ENCODE measurements at regions not wholly inside any gene's neighbourhood (a gene's known extent, or its start where the extent isn't known, plus 50 kb on each side); places are given as distances from the start of the nearest gene placed in this dataset.
"Not testable (repeated sequence)": the region's sequence is repeated elsewhere in the genome, so short reads cannot be mapped to it uniquely, and the experiment has no call there.

DNA sequence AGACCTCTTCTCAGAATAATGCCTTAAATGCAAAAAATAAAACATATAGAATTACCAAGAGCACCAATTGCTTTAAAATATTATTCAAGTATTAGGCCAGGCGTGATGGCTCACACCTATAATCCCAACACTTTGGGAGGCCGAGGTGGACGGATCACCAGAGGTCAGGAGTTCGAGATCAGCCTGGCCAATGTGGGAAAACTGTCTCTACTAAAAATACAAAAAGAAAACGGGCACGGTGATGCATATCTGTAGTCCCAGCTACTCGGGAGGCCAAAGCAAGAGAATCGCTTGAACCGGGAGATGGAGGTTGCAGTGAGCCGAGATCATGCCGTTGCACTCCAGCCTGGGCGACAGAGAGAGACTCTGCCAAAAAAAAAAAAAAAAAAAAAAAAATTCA is 55.4 kb upstream of the RAB6C start:
- DNase-seq = not testable (repeated sequence)

DNA sequence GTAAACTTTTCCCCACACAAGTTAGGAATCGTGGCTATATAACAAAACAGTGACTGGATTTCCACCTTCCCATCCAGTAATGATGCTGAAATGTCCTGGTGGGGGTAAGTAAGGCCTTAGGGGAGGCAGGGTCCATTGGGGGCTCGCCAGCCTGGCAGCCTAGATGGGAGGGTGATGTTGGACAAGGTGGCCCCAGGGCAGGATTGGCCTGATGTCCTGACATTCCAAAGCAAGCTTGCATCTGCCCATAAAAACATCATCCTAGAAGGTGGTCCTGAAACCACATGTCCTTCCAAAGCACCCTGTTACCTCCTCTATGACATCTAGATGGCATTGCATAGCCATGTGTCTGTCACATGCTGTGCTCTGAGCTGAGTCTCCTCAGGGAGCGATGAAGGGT is 54.1 kb upstream of the RAB6C start:
- no peak for DNase-seq

DNA sequence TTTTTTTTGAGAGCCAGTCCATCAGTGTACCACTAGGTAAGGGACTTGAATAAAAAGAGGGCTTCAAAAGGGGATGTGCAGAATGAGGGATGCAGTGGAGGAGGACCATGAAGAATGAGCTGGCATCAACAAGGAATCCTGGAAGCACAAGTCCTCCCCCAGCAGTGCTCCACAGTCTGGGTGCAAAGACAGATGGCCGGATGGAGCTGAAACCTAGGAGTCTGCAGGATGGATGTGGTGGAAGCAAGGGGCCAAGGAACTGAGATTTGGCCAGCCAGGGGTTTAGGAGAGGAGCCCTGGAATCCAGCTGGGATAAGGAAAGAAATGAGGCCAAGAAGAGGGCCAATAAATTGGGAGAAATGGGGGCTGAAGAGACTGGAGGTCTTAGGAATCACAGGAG is 51.8 kb upstream of the RAB6C start:
- no peak for DNase-seq

DNA sequence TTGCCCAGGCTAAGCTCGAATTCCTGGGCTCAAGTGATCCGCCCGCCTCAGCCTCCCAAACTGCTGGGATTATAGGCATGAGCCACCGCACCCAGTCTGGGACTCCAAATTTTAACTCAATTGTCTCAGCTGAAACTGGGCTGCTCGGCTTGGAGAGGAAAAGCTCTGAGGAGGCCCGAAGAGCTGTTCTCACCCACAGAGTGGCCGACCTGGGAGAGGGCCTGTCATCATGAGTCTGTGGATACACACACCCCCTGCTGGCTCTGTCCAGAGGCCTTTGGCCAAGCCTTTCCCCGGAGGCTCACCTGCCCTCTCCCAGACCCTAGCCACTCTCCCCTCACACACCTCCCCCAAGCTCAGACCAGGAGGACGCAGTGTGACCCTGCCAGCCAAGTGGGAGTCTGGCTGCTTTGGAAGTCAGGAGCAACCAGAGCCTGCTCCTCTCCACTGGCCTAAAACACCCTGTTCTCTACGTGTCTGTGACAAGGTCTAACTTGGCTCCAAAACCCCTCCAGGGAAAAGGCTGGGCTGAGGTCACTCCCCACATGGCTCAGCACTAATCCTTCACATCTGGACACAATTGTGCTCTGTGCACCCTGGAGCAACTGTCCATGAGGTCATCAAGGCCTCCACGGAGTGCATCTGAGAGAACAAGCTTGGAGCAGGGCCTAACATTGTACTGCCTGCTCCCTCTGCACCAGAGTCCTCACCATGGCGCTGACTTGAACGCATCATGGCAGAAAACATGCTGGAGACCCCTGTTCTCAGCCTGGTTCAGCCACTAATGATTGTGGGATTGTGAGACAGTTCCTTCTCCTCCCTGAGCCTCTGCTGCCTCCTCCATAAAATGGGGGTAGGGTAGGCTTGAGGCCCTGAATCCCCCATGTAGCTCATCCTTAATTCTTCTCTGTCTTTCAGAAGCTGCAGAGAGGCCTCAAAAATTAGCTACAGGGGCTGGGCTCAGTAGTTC is 49.9 kb upstream of the RAB6C start:
- no peak for DNase-seq

All from stimulated activated CD8-positive, alpha-beta memory T cell treated with anti-CD3 and anti-CD28 coated beads, Interleukin-4, amount 100 ng/mL, for 48 hours (primary cell).